HUES48 (cell line): ENCODE measurements at regions not wholly inside any gene's neighbourhood (a gene's known extent, or its start where the extent isn't known, plus 50 kb on each side); places are given as distances from the start of the nearest gene placed in this dataset.

ENCODE experiments used
- H3K27ac ChIP-seq: one replicate; pipeline ENCODE4 v1.7.0; 2013; ENCODE audit warnings: low read depth, low read length, inconsistent platforms
- H3K27me3 ChIP-seq: 2 replicates; pipeline ENCODE4 v1.6.1; 2013; ENCODE audit warnings: mild to moderate bottlenecking, low read length; ENCODE audit not compliant: control insufficient read depth, insufficient read depth
- H3K36me3 ChIP-seq: 2 replicates; pipeline ENCODE4 v1.6.1; 2013; ENCODE audit warnings: low read length; ENCODE audit not compliant: control insufficient read depth, insufficient read depth
- H3K4me1 ChIP-seq: 2 replicates; pipeline ENCODE4 v1.6.1; 2013; ENCODE audit warnings: mild to moderate bottlenecking, low read length; ENCODE audit not compliant: control insufficient read depth, insufficient read depth
- H3K4me3 ChIP-seq: 2 replicates; pipeline ENCODE4 v1.5.1; 2013; ENCODE audit warnings: mild to moderate bottlenecking, low read depth, low read length
- H3K9ac ChIP-seq: 2 replicates; pipeline ENCODE4 v1.6.1; 2013; ENCODE audit warnings: mild to moderate bottlenecking, low read depth, low read length, moderate library complexity
- H3K9me3 ChIP-seq: 2 replicates; pipeline ENCODE4 v1.6.1; 2013; ENCODE audit warnings: low read length; ENCODE audit not compliant: control insufficient read depth, insufficient read depth

DNA sequence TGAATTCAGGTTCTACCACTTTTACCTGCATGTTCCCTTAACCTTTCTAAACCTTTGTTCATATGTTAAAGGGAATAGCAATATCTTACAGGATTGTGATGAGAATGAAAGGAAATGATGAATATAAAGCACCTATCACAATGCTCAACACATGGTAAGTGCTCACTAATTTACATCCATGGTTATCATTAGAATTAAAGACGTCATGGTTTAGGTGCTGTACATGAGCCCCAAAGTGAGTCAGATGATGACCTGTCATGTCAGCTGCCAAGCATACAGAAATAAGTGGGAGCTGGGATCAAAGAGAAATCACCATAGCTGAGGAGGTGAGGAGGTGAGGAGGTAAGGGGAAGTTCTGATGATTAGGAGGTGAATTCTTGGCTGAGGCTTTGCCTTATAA, 135.9 kb upstream of the ATP2B1 start:
- H3K4me1 ChIP-seq: no peaks in the 10 kb centered on the region
- no peaks in the 10 kb centered on the region for H3K27me3 ChIP-seq
- H3K4me3 ChIP-seq: no peak overlapping the region
- H3K9me3 ChIP-seq: no peaks in the 10 kb centered on the region
- H3K36me3 ChIP-seq: no peaks in the 10 kb centered on the region
- H3K27ac ChIP-seq: no peak overlapping the region
- H3K9ac ChIP-seq: no peak overlapping the region

DNA sequence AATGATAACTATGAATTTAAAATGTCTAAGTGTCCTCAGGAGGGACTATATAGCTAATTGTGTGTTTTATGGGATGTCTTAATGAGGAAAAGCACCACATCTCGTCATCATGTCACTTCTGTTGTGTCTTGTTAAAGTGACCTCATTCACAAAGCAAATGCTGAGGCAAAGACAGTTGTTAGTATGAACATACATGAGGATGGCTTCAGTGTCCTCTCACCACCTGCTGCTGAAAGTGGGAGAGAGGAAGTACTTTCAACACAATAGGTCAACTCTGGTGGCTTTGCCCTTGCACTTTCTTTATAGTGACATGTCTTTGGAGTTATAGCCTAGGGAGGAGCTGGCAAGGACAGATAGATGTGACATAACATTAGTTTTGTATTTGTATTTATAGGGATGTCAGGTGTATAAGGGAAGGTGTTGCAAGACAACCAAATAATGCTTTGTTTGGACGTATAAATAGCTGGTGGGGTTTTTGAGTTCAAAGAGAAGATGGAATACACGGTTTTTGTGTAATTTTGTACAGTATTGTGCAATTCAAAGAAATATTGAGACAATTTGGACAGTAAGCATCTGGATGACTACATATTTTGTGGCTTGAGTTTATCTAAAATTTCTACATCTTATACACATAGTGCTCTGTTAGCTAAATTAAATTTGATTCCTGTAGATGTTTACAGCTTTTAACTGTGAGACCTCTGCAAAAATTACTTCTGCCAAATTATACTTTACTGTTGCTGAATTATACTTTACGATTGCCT, 131.7 kb upstream of the ATP2B1 start:
- H3K4me1 ChIP-seq: no peaks in the 10 kb centered on the region
- no peaks in the 10 kb centered on the region for H3K9me3 ChIP-seq
- H3K4me3 ChIP-seq: no peak overlapping the region
- H3K9ac ChIP-seq: no peak overlapping the region
- no peak overlapping the region for H3K27ac ChIP-seq
- no peaks in the 10 kb centered on the region for H3K27me3 ChIP-seq
- H3K36me3 ChIP-seq: no peaks in the 10 kb centered on the region

GRCh38 chr12:89839444-89839843, 130.8 kb upstream of the ATP2B1 start:
- Histone ChIP-seq H3K4me1 (no peaks in the 10 kb centered on the region), H3K36me3 (no peaks in the 10 kb centered on the region), H3K9ac (no peak overlapping the region), H3K27ac (no peak overlapping the region), H3K4me3 (no peak overlapping the region), H3K27me3 (no peaks in the 10 kb centered on the region), H3K9me3 (no peaks in the 10 kb centered on the region)

- Histone ChIP-seq H3K9ac (no peak overlapping the region), H3K4me1 (no peaks in the 10 kb centered on the region), H3K27me3 (no peaks in the 10 kb centered on the region)
These were observed 130.2 kb upstream of the ATP2B1 start for GRCh38 chr12:89838833-89839232.

DNA sequence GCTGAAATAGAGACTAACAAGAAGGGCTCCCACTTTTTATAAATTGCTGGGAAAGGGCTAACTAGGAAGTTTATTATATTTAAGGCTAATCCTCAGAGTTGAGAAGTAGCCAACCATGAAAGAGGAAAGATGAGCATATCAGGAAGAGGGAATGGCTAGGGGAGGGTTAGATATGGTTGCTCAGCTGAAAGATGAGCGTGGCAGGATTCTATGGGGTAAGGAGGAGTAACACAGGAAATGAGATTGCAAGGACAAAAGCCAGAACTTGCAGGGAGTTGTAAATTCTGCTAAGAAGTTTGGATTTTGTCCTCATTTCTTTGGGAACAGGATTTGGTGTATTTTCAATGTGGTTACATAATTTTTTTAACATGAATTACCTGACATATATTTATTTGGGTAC, 127.4 kb upstream of the ATP2B1 start:
- H3K9me3 ChIP-seq: no peaks in the 10 kb centered on the region
- H3K36me3 ChIP-seq: no peaks in the 10 kb centered on the region
- no peaks in the 10 kb centered on the region for H3K27me3 ChIP-seq
- peaks cover 12% of the 10 kb centered on the region for H3K4me1 ChIP-seq
- no peak overlapping the region for H3K4me3 ChIP-seq
- no peak overlapping the region for H3K9ac ChIP-seq
- no peak overlapping the region for H3K27ac ChIP-seq

More at GRCh38 chr12:89838833-89839232, 130.2 kb upstream of the ATP2B1 start:
- H3K36me3 ChIP-seq: no peaks in the 10 kb centered on the region
- no peak overlapping the region for H3K4me3 ChIP-seq
- H3K9me3 ChIP-seq: no peaks in the 10 kb centered on the region
- H3K27ac ChIP-seq: no peak overlapping the region

- H3K9me3 ChIP-seq: no peaks in the 10 kb centered on the region
- H3K4me1 ChIP-seq: peaks cover 13% of the 10 kb centered on the region
- no peaks in the 10 kb centered on the region for H3K27me3 ChIP-seq
- H3K4me3 ChIP-seq: no peak overlapping the region
- H3K36me3 ChIP-seq: no peaks in the 10 kb centered on the region
- no peak overlapping the region for H3K27ac ChIP-seq
- H3K9ac ChIP-seq: no peak overlapping the region
These were observed 126.0 kb upstream of the ATP2B1 start for GRCh38 chr12:89834676-89835075.

DNA sequence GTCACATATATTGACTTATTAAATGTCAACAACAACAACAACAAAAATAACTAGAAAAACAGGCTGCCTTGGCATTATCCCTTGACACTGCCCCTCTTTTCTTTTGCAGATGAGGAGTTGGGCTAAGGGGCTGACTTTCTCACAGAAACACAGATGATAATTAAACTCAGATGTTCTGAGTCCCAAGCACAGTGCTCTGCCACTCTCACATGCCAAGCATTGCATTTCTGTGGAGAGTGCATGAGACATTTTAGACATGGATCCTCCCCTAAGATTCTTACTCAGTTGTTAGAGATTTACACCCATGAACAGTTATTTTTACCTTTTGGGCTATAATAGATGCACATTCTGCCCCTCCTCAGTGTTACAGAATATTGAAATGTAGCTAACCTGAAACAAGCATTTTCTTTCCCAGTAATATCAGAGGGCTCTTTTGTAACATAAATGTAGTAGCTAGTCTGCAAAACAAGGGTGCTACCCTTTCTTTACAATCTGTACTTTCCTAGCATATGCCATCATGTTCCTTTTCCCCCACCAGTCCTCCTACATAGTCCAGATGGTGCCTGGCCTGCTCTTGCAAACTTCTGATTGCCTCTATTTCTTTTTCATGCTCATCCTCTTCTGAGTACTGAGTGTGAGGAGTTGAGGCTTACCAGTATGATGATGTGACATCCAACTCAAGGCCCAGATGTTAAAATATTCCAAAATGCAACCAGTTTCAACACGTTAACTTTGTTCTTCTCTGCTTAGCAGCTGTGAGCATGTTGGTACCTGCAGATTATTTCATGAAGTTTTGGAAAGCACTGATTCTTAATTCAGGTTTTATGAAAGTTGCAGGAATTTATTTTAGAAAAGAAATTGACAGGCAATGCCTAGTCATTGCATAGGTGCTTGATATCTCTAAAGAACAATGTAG, 125.0 kb upstream of the ATP2B1 start:
- no peak overlapping the region for H3K9ac ChIP-seq

GRCh38 chr12:89832336-89832735, 123.7 kb upstream of the ATP2B1 start:
- Histone ChIP-seq H3K9me3 (no peaks in the 10 kb centered on the region), H3K27me3 (no peaks in the 10 kb centered on the region), H3K27ac (no peak overlapping the region), H3K4me3 (no peak overlapping the region), H3K4me1 (peaks cover 13% of the 10 kb centered on the region), H3K9ac (no peak overlapping the region), H3K36me3 (no peaks in the 10 kb centered on the region)

More for the DNA sequence above, 125.0 kb upstream of the ATP2B1 start:
- no peaks in the 10 kb centered on the region for H3K9me3 ChIP-seq
- H3K27me3 ChIP-seq: no peaks in the 10 kb centered on the region
- no peaks in the 10 kb centered on the region for H3K36me3 ChIP-seq
- no peak overlapping the region for H3K4me3 ChIP-seq
- H3K4me1 ChIP-seq: peaks cover 13% of the 10 kb centered on the region
- H3K27ac ChIP-seq: no peak overlapping the region

DNA sequence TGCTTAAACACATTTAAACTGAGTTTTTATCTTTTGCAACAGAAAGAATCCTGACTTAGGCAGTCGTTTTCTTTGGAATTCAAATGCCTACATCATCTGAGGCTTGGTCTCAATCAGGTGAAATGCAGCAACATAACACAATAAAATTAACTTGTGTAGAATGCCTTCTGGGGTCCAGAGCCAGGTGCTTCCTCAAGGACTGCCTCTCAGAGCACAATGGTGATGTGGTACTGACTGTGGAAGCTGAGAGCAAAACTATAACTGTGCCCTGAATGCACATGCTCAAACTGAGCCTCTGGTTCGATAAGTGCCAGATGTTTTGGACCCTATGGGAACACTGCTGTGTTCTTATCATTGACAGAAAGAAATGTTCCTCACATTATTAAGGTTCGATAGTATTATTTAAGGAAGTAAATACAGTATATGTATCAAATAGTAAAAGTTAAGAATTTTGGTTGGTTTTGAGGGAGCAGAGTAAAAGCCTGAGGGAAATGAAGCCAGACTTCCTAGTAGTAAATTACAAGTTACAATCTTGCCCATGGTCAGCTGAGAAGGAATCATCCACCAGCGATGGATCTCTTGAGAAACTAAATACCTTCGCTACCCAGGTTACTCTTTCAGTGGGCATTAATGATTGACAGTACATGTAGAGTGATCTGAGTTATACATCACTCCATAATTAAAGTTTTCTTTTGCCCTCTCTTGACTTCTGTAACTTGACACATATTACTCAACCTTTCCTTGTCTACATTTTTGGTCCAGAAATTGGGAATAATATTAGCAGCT, 122.9 kb upstream of the ATP2B1 start:
- Histone ChIP-seq H3K36me3 (no peaks in the 10 kb centered on the region), H3K4me1 (peaks cover 13% of the 10 kb centered on the region), H3K9ac (no peak overlapping the region), H3K4me3 (no peak overlapping the region), H3K27ac (no peak overlapping the region), H3K27me3 (no peaks in the 10 kb centered on the region), H3K9me3 (no peaks in the 10 kb centered on the region)

DNA sequence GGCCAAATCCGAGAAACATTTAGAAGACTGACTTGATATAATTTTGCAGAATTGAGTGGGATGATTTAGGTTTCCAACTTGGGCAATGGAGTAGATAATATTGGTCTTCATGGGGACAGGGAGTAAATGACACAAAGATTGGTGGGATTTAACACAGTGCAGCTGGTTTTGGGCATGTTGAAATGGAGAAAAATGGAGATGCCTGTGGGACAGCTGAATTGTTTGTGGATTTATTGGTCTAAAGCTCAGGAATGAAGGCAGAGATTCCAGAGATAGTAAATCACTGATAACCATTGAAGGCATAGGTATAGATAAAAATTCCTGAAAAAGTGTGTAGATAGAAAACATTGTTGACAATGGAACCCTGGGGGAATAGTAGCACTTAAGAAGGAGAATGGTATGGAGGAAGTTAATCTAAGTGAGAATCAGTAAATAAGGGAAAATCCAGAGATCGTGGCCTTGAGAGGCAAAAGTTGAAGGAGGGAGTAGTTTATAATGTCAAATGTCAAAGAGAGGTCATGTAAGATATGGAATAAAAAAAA, 120.9 kb upstream of the ATP2B1 start:
- peaks cover 13% of the 10 kb centered on the region for H3K4me1 ChIP-seq
- no peak overlapping the region for H3K4me3 ChIP-seq
- no peaks in the 10 kb centered on the region for H3K27me3 ChIP-seq
- H3K9me3 ChIP-seq: no peaks in the 10 kb centered on the region
- no peak overlapping the region for H3K9ac ChIP-seq
- no peak overlapping the region for H3K27ac ChIP-seq
- H3K36me3 ChIP-seq: no peaks in the 10 kb centered on the region
